GM18498 (cell line): ENCODE measurements at regions not wholly inside any gene's neighbourhood (a gene's known extent, or its start where the extent isn't known, plus 50 kb on each side); places are given as distances from the start of the nearest gene placed in this dataset.
"Not testable (repeated sequence)": the region's sequence is repeated elsewhere in the genome, so short reads cannot be mapped to it uniquely, and the experiment has no call there.

Experiments used
- ATAC-seq: cut with Tn5 transposase; IDR thresholded peaks from one replicate; pipeline ENCODE4 v1.9.1; 2021; ENCODE audit warnings: mild to moderate bottlenecking, moderate library complexity; ENCODE audit not compliant: unreplicated experiment

DNA sequence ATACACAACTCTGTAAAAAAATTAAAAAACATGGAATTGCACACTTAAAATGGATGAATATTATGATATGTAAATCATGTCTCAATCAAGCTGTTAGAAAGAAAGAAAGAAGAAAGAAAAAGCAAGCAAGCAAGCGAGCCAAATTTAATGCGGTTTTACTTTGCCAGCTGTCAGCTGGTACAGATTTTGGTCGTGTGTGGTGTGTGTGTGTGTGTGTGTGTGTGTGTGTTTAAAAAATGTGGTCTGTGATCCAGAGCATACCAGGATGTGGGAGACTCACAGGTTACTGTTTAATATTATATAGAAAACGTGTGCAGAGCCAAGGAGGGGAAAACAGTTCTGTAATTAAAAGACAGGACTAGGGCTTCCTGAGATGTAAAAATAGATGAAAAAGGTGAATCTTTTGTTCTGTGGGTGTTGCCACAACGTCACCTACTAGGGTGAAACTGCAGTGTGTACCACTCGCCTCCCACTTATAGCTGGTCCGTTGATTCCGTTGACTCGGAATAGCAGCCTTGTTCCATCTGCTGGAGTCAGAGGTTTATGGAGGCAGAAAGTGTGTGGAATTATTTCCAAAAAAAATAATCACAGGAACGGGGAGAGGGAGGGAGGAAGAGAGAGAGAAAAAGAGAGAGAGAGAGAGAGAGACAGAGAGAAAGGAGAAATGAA lies 197.7 kb downstream of the BCAS1 start:
- peak; percentile 64 for ATAC-seq

DNA sequence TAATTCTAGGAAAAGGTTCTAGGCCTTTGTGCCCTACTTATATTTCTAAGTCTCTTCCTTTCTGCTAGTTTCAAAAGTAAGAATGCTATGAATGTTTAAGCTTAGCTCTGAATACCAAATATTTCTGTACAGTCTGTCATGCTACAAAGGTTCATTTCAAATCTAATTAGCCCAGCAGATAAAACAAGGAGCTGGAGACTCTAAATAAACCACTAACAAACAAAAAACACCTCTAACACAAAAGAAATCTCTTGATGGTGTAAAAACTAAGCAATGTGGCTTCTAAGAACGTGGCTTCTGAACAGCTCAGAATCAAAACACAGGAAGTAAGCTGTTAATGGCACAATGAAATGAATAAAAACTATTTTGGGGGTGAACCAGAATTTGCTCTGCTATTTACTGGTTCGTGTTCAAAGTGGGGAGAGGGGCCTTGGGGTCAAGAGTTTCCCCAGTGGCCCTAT lies 198.3 kb downstream of the BCAS1 start:
- ATAC-seq = no peak

DNA sequence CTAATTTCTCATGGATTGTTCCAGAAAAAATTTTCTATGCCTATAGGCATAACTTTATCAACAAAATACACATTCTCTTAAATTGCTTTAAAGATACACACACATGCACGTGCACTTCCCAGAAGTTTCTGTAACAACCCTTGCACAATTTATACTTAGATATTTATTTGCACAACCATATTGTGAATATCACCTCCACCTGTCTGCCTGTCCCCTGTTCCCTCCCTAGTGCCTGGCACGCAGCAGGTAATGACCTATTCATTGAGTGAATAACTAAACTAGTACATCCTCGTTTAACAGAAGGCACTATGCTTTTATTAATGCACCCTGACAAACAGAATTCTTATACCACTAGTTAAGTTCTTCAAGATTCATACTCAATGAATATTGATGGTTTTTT lies 198.9 kb downstream of the BCAS1 start:
- ATAC-seq = no peak

DNA sequence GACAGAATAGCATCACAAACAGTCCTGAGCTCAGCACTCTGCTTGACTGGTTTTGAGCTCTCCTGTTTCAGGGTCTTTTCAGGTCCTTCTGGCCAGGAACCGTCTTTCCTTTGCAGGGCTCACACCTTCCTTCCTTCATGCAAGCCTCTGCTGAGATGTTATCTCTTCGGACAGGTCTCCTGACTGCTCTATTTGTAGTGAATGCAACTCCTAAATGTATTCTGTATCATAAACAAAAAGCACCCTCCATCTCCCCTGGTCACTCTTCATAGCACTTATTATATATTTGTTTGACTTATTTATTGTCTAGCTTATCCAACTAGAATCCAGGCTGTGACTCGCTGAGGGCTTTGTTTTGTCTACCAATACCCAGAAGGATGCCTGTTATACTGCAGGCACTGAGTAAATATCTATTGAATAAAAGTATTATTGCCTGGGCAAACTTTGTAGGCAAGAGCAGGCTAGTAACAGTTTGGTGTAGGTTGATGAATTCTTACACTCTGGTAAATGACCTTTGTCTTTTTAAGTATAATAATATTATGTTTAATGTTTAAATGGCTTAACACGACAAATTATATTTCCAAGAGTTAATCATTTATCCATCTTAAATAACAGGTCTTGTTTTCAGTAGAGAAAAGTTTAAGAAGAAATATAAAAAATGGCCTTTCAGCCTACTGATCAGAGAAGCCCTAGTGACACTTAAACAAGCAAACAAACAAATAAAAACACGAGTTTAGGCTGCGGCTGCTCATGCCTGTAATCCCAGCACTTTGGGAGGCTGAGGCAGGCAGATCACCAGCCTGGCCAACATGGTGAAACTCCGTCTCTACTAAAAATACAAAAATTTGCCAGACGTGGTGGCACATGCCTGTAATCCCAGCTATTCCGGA lies 199.7 kb downstream of the BCAS1 start:
- ATAC-seq = no peak

DNA sequence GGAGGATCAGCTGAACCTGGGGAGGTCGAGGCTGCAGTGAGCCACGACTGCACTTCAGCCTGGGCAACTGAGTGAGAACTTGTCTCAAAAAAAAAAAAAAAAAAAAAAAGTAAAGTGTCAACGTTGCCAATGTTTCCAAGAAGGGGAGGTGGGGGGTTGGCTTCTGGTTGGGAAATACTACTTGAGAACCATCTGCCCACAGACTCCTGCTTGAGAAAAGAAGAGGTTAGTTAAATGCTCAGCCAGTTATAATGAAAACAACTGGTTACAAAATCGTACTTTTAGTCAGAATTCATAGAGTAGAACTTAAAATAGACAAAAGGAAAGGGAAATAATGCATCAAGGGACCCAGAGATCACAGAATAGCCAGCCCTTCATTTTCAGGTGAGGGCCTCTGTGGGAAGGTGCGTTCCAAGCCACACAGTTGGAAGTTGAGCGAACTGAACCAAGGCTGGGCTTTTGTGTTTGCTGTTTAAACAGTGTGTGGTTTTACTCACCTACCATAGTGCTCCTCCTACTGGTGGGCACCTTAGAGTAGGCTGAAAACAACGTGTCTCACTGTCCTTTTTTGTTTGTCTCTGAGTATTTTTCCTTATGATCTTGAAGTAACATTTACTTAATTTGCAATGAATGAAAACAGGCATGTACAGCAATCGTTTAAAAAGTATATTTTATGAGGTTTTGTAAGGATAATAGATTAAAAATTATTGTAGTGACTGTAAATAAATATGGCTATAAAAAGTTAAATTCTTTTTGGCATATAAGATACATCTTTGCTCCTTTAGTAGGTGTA lies 200.7 kb downstream of the BCAS1 start:
- peak; percentile 64 for ATAC-seq

DNA sequence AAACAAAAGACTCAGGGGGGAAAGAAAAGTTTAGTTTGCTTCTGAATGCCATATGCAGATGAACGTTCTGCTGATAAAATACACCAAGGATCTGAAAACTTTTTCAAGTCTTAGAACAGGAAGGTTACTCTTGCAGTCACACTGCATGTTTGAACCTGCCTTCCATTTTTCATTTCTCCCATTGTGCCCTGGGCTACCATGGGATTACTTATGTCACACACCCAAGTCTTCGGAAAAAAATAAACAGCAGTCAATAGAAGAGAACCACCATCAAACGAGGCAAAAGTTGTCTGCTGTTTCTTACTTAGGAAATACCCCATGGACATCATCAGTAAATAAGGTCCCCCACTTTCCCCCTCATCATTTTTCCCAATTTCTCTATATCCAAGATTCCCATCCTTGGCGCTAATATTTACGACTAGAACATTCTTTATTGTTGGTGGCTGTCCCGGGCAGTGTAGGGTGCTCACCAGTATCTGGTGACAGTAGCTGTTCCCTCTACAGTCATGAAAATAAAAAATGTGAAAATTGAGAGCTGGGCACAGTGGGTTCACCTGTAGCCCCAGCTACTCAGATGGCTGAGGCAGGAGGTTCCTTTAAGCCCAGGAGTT lies 202.5 kb downstream of the BCAS1 start:
- ATAC-seq = no peak

DNA sequence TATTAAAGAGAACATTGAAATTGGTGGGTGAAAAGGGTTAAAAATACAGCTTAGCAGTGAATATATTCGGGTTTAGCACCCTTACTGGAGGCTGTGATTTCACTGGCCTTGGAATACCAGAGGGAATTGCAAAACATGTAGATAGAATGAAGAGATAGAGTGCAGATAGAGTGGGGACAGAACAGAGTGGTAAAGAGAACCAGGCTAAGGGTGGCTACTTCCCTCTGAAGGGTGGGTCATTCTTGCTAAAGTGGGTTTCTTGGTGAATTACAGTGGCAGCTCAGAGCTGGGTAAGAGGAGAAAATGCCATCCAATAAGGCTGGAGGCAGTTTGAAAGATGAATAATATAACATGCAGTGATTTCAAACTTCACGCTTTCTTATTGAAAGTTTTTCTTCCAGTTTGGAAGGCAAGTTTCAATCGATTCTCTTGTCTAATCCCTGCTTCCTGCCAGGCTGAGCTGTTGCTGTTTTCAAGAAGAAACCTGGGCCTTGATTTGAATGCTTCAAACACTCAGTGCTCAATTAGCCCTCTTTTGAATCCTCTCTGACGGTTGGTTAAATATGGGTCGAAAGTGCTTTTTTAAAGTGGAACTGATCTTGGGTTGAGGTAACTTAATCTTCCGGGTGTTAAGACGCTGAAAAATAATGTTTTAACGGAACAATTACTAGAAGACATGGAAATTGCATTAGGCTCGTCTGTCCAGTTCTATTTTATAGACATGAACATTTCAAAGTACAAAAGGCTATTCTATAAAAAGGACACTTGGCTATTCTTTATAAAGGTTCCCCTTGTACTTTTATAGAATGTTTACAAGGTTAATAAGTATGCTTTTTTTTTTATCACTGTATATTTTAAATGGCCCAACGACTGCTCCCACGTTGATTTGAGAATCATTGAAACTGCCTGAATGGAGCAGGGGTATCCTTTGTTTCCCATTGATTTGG lies 203.3 kb downstream of the BCAS1 start:
- peak; percentile 59 for ATAC-seq

DNA sequence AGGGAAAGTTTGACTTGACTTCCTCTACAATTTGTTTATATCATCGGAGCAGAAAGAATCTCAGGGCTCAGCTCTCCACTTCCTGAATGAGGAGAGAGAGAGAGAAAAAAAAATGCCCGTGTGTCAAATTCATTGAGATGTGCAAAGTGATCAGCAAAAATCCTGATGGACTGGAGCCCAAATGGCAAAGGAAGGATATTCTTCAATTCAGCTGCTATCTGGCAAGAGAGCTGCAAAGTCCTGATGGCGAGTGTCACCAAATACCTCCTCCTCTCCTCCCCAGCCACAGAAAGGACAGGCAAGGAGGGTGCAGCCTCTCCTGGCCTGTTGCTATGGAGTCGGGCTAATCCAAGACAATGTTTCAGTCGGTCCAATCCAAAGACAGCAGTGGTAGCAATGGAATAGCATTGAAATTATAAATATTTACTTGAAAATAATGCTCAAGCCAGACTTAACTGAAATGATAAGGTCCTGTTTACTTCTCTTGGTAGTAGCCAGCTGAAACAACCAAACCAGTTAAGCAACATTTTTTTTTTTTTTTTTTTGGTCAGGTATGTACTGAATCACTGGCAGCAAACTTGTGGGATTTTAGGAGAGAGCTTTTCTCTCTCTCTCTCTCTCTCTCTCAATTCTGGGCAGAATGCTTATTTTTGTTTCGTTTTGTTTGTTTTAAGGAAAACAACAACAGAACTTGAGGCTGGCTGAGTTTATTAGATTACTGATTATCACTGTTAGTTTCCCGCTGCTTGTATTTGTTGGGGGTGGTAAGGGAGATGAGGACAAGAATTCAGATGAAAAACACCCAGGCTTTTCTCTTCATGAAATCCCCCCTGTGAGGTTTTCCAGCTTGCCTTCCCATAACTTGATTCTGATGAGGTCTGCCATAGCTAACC lies 204.2 kb downstream of the BCAS1 start:
- ATAC-seq = no peak

DNA sequence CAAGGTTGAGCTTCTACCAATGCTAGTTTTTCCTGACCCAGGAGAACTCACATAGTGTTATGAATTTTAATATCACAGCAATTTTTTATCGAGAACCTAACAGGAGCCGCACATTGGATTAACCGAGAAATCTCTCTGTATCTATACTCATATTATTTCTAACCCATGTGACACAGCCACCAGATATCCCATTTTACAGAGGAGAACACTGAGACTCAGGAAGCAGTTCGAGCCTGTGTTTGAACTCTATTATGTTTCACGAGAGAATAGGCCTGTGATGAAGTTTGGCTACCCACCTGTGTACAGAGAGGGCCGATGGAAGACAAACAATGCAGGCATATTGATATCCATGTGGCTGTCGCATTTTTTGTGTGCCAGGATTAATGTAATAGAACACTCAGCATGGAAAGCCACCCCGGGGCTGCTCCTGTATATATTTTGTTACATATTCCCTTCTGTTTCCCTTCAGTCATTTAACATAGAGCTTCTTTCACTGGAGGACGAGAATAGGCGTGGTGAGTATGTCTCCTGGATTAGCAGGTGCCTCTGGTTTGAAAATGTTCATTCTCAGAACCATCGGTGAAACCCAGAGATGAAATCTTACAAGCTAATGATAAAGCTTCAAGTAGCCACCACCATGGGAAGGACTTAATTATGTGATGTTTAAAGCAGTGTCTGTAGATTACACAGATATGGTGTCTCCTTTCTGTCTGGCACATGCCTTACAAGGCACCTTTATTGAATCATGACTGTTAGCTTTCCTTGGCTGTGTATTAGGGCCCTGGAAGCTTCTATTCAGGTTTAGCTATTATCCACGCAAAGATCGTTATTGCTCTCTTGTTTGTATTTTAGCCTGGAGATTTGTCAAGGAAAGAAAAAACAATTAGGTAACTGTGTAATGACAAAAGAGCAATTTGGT lies 205.4 kb downstream of the BCAS1 start:
- ATAC-seq = not testable (repeated sequence)

DNA sequence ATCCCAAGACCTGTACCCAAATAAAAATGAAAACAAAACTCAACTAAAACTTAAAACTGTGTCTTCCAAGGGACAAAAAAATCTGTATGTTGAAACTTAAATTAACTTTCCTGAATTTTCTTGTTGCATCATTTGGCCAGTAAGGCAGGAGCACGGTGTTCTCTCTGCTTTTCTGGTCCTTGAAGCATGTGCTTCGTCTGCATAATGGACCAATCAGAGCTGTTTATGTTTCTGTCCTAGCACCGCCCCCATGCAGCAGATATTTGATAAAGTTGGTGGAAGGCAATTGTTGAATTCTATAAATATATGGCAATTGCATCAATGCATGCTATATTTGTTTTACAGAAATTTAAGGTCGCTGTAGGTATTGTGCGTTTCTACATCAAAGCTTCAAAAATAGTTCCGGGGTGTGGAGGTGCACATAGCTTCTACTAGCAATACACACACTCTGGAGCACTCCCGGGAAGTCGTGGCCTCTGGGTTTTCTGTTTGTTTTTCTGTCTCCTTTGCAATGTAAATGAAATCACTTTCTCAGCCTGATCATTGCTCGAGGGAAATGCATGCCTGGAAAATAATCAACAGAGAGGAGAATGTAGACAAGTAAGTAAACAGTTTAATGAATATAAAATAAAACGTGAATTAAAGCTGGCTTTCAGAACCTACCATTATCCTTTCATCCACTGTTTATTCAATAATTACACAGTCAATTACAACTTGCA lies 206.3 kb downstream of the BCAS1 start:
- not testable (repeated sequence) for ATAC-seq

DNA sequence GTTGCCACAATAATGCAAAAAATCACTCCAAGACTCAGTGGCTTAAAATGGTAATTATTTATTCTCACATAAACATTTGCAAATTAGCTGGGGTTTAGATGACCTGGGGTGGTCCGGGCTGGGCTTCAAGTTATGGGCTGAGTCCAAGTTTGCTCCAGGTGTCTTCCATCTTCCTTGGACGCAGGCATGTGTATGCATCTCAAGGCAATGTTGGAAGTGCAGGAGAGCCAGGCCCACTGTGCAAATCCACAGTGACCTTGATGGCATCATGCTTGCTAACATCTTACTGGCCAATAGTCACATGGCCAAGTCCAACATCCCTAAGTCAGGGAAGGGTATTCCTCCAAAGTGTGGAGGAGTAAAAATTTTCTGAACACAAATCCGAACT lies 206.9 kb downstream of the BCAS1 start:
- ATAC-seq = not testable (repeated sequence)

DNA sequence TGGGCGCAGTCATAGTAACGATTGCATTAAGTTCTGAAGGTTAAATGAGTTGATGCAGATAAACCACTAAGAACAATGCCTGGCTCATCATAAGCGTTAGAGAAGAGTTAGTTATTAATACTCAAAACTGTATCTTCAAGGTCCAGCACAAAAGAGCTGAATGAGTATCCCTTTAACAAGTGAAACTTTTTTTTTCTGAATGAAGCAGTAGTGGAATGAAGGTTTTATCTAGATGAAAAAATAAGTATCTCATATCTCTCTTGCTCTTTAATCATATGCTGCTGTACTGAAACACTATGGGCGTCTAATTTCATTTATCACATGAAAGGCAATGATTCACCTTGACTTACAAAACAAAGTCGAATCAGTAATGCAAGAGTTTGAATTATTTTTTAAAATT lies 207.4 kb downstream of the BCAS1 start:
- not testable (repeated sequence) for ATAC-seq

DNA sequence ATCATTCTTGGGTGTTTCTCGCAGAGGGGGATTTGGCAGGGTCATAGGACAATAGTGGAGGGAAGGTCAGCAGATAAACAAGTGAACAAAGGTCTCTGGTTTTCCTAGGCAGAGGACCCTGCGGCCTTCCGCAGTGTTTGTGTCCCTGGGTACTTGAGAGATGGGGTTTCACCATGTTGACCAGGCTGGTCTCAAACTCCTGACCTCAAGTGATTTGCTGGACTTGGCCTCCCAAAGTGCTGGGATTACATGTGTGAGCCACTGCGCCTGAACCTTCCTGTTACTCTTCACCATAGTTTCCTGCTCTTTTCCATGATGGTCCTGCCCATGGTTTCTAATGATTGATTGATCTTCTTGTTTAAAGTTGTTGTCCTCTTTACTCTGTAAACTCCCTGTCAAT lies 207.9 kb downstream of the BCAS1 start:
- not testable (repeated sequence) for ATAC-seq

DNA sequence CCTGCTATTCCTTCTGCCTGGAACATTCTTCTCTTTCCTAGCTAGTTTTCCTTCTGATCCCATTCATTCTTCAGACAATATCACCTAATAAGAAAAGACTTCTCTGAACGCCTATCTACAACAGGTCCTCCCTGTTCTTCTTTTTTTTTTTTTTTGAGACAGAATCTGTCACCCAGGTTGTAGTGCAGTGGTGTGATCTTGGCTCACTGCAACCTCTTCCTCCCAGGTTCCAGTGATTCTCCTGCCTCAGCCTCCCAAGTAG lies 208.3 kb downstream of the BCAS1 start:
- not testable (repeated sequence) for ATAC-seq

DNA sequence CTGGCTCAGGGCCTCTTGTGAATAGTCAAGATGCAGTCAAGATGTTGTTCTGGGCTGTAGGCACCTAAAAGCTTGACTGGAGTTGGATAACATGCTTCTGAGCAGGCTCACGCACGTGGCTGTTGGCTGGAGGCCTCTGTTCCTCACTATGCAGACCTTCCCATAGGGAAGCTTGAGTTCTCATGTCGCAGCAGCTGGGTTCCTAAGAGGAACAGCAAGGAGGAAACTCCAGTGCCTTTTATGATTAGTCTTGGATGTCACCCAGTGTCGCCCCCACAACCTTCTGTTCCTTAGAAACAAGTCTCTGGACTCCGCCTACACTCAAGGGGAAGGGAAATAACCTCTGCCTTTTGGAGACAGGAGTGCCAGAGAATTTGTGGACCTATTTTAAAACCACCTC lies 210.7 kb downstream of the BCAS1 start:
- ATAC-seq = no peak

DNA sequence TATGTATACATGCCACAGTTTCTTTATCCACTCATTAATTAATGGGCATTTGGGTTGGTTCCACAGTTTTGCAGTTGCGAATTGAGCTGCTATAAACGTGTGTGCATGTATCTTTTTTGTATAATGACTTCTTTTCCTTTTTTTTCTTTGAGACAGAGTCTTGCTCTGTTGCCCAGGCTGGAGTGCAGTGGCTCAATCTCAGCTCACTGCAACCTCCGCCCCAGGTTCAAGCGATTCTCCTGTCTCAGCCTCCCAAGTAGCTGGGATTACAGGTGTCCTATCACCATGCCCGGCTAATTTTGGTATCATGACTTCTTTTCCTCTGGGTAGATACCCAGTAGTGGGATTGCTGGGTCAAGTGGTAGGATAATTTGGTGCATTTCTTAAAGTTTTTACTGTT lies 211.4 kb downstream of the BCAS1 start:
- ATAC-seq = not testable (repeated sequence)

DNA sequence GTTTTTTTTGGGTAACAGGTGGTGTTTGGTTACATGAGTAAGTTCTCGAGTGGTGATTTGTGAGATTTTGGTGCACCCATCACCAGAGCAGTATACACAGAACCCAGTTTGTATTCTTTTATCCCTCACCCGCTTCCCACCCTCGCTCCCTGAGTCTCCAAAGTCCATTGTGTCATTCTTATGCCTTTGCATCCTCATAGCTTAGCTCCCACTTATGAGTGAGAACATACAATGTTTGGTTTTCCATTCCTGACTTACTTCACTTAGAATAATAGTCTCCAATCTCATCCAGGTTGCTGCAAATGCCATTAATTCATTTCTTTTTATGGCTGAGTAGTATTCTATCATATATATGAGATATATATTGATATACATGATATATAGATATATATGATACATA lies 211.9 kb downstream of the BCAS1 start:
- not testable (repeated sequence) for ATAC-seq
